Kasumi-1 (cell line): ENCODE measurements at regions not wholly inside any gene's neighbourhood (a gene's known extent, or its start where the extent isn't known, plus 50 kb on each side); places are given as distances from the start of the nearest gene placed in this dataset.
A peak's percentile ranks its signal among the peaks of the same experiment; 100 is the strongest.

Experiments used
- DNase-seq, 2 experiments: peaks; one replicate each; lab custom pipeline; 2025; lab: John Stamatoyannopoulos, UW

GRCh38 chr4:130183096-130183495 is 1087.1 kb downstream of the C4orf33 start:
- DNase-seq: no peak

- no peak for DNase-seq
These were observed 1087.8 kb downstream of the C4orf33 start for GRCh38 chr4:130183766-130184165.

GRCh38 chr4:130185123-130185522 is 1089.2 kb downstream of the C4orf33 start:
- DNase-seq: no peak

- no peak for DNase-seq
These were observed 1091.0 kb downstream of the C4orf33 start for GRCh38 chr4:130186931-130187330.

GRCh38 chr4:130187587-130187986 is 1091.6 kb downstream of the C4orf33 start:
- no peak for DNase-seq

- DNase-seq: no peak
These were observed 1096.8 kb downstream of the C4orf33 start for GRCh38 chr4:130192787-130193186.

- no peak for DNase-seq
These were observed 1102.0 kb downstream of the C4orf33 start for GRCh38 chr4:130197946-130198345.

GRCh38 chr4:130203571-130203970 is 1107.6 kb downstream of the C4orf33 start:
- no peak for DNase-seq

- DNase-seq: no peak
These were observed 1114.9 kb downstream of the C4orf33 start for GRCh38 chr4:130210864-130211263.

- no peak for DNase-seq
These were observed 1118.3 kb downstream of the C4orf33 start for GRCh38 chr4:130214268-130214667.

GRCh38 chr4:130233377-130234047 is 1137.6 kb downstream of the C4orf33 start:
- DNase-seq: peak in 1 of 2 experiments; percentile 25

- no peak for DNase-seq
These were observed 1142.2 kb downstream of the C4orf33 start for GRCh38 chr4:130238121-130238520.

GRCh38 chr4:130249002-130249401 is 1153.0 kb downstream of the C4orf33 start:
- DNase-seq: no peak

GRCh38 chr4:130257271-130257670 is 1161.3 kb downstream of the C4orf33 start:
- DNase-seq: no peak

- no peak for DNase-seq
These were observed 1170.9 kb downstream of the C4orf33 start for GRCh38 chr4:130266814-130267213.

- no peak for DNase-seq
These were observed 1192.6 kb downstream of the C4orf33 start for GRCh38 chr4:130288576-130288975.

- DNase-seq: no peak
These were observed 1197.7 kb downstream of the C4orf33 start for GRCh38 chr4:130293692-130294091.

- DNase-seq: no peak
These were observed 1200.5 kb downstream of the C4orf33 start for GRCh38 chr4:130296448-130296847.

- DNase-seq: no peak
These were observed 1210.6 kb downstream of the C4orf33 start for GRCh38 chr4:130306566-130306965.

- DNase-seq: no peak
These were observed 1213.3 kb downstream of the C4orf33 start for GRCh38 chr4:130309221-130309620.

- DNase-seq: no peak
These were observed 1226.5 kb downstream of the C4orf33 start for GRCh38 chr4:130322439-130322838.

GRCh38 chr4:130329036-130329435 is 1233.1 kb downstream of the C4orf33 start:
- DNase-seq: no peak

- no peak for DNase-seq
These were observed 1237.3 kb downstream of the C4orf33 start for GRCh38 chr4:130333241-130333759.
